RWPE1 (cell line): ENCODE measurements at regions not wholly inside any gene's neighbourhood (a gene's known extent, or its start where the extent isn't known, plus 50 kb on each side); places are given as distances from the start of the nearest gene placed in this dataset.
"Not testable (repeated sequence)": the region's sequence is repeated elsewhere in the genome, so short reads cannot be mapped to it uniquely, and the experiment has no call there.

Experiments used
- CTCF ChIA-PET: fragments of 350-600 bp; sonication (Branson Sonifier 250); formaldehyde crosslinking; extraction: SDS; loops from one replicate; lab custom pipeline; 2021; lab: Yijun Ruan, JAX
- POLR2A ChIA-PET: fragments of 400-600 bp; formaldehyde crosslinking; extraction: SDS; loops from one replicate; lab custom pipeline; 2020; ENCODE audit warnings: antibody characterized with exemption; ENCODE audit not compliant: low non-redundant PET; lab: Yijun Ruan, JAX
- DNase-seq: peaks from one replicate; pipeline ENCODE4 v3.0.0; 2012; ENCODE audit warnings: low spot score
- H3K27ac ChIP-seq: fragments of 450-650 bp; 2 replicates; pipeline ENCODE4 v1.5.1; 2017
- CTCF ChIP-seq: fragments of 450-650 bp; conservative IDR thresholded peaks from 2 replicates; pipeline ENCODE4 v1.5.1; 2017; ENCODE audit warnings: low read depth, mild to moderate bottlenecking

DNA sequence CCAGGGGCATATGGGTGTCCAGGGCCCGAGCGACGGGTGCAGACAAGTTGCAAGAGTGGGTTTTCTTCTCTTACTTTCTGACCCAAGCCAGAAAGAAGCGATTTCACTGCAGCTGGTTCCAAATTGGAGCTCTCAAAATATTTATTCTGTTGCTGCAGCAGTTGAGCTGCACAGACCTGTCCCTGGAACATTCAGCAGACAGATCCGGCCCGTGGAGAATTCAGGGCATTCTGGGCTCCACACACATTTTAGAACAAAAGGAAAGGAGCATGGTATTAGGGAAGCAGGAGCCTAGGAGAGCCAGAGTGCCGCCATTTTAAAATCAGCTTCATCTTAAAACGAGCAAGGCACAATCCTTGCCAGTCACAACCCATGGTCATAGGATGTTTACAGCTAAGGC is 135.3 kb upstream of the TPM1 start:
- POLR2A ChIA-PET, result no interaction called here
- TF ChIP-seq CTCF, result no peak
- CTCF ChIA-PET, result no interaction called here
- H3K27ac ChIP-seq, result no peak overlapping the region
- no peak for DNase-seq

- DNase-seq, H3K27ac ChIP-seq, POLR2A ChIA-PET, CTCF ChIA-PET: not testable (repeated sequence)
Observed at GRCh38 chr15:62908341-62908740, 134.2 kb upstream of the TPM1 start.

DNA sequence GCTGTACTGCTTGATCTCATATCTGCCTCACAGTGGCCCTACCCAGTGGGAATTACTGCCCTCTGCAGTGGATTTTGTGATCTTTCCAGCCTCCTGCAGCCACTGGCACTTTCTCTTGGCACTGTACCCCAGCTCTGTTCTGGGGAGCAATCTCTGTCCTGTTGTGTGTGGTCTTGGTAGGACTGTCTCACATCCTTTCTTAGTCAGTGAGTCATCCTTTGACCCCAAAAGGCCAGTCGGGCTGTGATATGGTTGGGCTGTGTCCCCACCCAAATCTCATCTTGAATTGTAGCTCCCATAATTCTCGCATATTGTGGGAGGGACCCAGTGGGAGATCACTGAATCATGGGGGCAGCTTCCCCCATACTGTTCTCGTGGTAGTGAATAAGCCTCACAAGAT is 133.3 kb upstream of the TPM1 start:
- TF ChIP-seq CTCF, result no peak
- CTCF ChIA-PET, result interaction anchor here (0.6 kb wide), 1 partner anchor 110 kb away, joined by 4 read pairs; no protein-coding TSS in a partner anchor
- DNase-seq, result no peak
- POLR2A ChIA-PET, result no interaction called here
- H3K27ac ChIP-seq, result no peak overlapping the region

DNA sequence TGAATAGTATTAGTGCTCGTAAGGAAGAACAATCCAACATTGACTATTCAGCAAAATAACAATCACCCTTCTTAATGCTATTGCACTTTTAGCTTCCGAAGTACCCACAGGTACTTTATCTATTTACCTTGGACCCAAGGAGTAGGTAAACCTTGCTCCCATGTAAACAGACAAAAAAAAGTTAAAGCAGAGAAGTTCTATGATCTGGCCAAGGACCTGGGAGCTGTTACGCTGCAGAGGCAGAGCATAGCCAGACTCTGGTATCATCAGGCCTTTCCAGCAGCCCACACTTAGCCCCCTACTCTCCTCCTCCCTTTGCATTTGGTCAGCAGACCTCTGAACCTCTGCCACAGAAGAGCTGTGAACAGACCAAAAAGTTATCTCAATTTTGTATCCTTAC is 130.3 kb upstream of the TPM1 start:
- ChIA-PET CTCF (interaction anchor here (0.6 to 1.4 kb wide), 4 partner anchors 13 to 135 kb away, joined by 3 to 5 read pairs (median 4); no protein-coding TSS in a partner anchor), POLR2A (no interaction called here)
- TF ChIP-seq CTCF, result no peak
- no peak overlapping the region for H3K27ac ChIP-seq
- no peak for DNase-seq

- POLR2A ChIA-PET, result no interaction called here
- CTCF ChIA-PET, result interaction anchor here (0.6 to 1.4 kb wide), 3 partner anchors 13 to 135 kb away, joined by 3 to 4 read pairs (median 3); no protein-coding TSS in a partner anchor
- DNase-seq, result no peak
- TF ChIP-seq CTCF, result no peak
- H3K27ac ChIP-seq, result no peak overlapping the region
Observed at GRCh38 chr15:62912808-62913207, 129.7 kb upstream of the TPM1 start.

DNA sequence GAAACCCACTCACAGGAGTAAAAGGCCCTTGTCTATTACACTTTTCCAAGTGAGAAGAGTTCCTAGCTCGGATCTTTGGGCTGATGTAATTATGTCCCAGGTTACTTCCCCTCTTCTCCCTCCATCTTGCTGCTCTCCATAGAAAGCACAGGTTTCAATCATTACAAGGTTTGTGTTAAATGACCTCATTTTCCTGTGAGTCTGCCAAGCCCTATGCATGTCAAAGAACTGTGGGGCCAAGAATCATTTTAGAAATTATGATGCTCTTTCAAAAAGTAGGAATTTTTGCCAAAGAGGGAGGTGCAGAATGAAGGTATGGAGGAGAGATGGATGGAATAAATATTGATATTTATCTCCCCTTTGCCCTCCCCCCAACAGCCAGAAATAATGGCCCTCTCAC is 129.3 kb upstream of the TPM1 start:
- H3K27ac ChIP-seq, result no peak overlapping the region
- POLR2A ChIA-PET, result no interaction called here
- CTCF ChIA-PET, result interaction anchor here (1.4 kb wide), 1 partner anchor 14 kb away, joined by 3 read pairs; no protein-coding TSS in a partner anchor
- DNase-seq, result no peak
- no peak for TF ChIP-seq CTCF

- TF ChIP-seq CTCF, result no peak
- CTCF ChIA-PET, result no interaction called here
- POLR2A ChIA-PET, result no interaction called here
- no peak for DNase-seq
- no peak overlapping the region for H3K27ac ChIP-seq
Observed at GRCh38 chr15:62914461-62915079, 128.0 kb upstream of the TPM1 start.
